ENCODE measurements at regions not wholly inside any gene's neighbourhood (a gene's known extent, or its start where the extent isn't known, plus 50 kb on each side); places are given as distances from the start of the nearest gene placed in this dataset.
"Not testable (repeated sequence)": the region's sequence is repeated elsewhere in the genome, so short reads cannot be mapped to it uniquely, and the experiment has no call there.

DNA sequence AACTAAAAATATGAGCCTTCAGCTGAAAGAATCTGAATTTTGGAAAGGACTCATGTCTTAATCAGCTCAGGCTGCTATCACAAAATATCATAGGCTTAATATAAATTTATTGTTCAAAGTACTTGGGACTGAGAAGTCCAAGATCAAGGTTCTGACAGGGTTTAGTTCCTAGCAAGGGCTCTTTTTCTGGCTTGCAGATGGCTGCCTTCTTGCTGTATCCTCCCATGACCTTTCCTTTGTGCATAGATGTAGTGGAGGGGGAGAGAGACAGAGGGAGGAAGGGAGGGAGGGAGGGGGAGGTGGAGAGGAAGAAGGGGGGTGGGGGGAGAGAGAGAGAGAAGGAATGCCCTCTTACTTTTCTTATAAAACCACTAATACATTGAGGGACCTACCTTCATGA is 306.8 kb upstream of the DDI1 start:
- DNase-seq (ENCODE audit: low read depth in 2 of 2), result no peak

DNA sequence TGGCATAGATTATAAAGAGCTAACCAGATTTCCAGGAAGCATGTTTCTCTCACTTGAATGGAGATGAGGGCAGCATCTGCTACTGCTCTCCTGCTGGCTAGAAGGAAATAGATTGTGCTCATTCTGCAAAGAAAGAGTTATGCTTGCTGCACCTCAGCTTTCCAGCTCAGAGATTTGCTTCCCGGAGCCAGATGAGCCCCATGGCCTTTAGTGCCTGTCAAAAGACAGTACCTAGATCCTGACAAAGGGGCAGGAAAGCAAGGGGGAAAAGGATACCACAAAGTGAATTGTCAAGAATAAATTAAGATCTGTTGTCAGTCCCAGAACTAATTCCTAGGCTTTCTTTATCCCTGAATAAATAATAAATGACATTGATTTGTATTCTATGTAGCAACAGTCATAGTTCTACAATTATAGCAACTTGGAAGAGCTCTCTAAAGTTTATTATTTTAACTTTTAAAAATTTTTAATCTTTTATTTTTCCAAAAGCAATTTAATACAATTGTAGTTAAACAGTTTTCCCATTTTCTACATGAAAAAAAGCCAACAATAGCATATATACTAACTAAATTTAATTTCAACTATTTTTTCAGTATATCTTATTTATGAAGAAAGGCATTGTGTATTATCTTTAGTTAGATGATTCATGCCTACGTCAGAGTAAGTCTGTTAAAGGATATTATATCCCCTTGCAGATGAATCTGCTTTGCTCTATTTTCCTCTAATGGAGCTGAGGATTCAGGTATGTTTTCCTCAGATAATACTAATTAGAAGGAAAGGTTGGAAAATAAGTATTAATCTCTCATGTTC is 306.1 kb upstream of the DDI1 start:
- DNase-seq (ENCODE audit: low read depth in 2 of 2), result peak in 1 of 2 donors; percentile 6

DNA sequence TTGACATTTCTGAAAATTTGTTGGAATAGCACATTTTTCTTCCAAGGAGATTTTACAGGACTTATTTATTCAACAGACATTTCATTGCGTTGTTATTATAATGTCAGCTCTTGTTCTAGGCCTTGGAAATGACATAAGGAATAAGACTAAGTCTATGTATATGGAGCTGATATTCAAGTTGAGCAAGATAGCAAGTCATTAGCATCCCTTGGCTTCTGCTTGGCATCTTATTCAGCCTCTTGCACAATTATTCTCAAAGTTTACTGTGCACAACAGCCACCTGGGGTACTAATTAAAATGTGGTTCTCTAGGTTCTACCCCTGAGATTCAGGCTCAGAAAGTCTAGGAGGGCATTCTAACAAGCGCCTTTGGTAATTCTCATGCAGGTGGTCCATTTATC is 304.8 kb upstream of the DDI1 start:
- no peak for DNase-seq (ENCODE audit: low read depth in 2 of 2)

DNA sequence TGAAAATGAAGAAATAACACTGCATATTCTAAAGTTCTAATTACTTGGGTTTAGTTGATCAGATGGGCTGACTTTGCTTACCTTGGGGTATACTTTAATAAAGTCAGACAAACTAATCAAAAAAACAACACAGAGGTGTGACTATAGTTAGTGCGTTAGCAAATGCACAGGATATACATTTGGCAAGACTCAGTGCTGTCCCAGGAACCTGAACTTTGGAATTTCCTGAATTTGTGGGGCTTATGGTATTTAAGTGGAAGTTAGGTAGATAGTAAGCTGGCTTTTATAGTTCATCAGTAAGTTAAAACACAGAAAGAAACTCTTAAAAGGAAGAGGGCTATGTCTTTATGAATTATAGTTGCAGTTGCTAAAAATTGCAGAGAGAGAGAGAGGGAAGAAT is 302.6 kb upstream of the DDI1 start:
- no peak for DNase-seq (ENCODE audit: low read depth in 2 of 2)

DNA sequence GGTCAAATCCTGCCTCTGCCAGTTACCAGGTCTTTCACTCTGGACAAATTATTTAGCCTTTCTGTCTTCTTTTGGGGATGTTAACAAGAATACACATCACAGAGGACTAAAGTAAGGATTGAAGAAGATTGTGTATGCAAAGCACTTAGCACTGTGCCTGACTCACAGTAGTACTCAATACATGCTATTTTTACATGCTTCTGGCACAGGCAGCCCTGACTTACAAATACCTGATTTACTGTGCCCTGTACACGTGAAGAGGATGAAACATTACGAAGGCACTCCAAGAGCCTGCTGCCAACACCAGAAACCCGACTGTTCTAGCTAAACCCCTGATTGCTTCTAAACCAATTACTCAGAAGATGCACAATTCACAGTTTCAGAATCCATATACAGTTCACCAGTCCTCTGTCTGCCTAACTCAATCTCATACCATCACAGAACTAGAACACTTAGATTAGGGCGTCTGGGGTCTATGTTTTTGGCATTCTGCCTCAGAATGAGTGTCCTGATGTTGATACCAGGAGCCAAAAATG is 300.9 kb upstream of the DDI1 start:
- DNase-seq (ENCODE audit: low read depth in 2 of 2), result no peak

DNA sequence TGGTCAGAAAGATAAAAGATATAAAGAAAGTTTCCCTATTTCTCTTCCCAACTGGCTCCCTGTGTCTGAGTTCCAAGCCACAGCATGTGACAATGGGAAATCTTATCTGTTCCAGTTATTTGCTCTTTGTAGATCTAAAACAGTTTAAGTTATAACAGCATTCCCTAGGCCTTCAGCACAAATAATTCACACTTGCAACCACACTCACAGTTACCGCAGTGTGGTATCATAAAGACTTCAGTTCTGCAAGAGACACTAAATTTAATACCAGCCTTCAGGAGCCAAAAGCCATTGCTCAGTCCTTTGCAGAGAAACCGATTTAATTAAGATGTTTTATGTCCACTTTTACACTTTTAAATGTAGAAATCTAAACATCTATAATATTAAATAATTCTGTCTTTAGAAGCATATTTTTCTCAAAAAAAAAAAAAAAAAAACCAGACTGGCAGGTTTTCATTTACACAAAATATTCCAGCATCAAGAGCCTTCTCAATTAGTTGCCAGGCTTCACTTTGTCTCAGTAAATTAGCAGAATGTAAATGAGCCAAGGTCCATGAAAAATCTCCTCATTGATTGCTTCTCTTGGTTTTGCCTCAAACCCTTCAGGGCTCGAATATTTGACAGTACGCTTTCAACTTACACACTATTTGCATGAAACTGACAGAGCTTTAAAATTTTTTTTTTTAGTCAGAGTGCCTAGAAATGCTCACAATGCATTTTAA is 300.0 kb upstream of the DDI1 start:
- no peak for DNase-seq (ENCODE audit: low read depth in 2 of 2)

DNA sequence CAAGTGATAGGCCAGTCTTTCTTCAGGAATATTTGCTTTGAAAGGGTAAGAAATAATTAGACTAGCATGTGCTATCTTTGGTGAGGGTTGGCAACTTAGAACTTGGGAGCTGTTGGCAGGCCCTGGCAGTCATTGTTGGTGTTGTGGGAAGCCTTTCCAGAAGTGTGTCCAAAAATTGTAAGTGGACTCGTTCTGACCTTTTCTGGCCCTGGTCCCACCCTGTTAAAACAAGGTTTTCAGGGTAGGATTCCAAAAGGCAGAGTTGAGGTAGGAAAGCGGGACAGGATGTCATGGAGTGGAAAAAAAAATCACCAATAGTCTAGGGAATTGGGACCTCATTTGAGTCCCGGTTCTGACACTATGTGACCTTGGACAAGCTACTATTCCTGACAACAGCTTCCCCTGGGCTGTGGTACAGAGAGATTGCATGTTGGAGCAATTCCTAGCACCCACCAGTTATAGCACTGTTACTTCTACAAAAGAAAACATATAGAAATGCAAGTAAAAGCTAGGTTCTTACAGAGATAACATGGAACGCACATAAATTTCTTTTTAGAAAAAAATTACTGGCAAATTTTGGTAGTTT is 299.3 kb upstream of the DDI1 start:
- peak in 1 of 2 donors; percentile 14 for DNase-seq (ENCODE audit: low read depth in 2 of 2)

DNA sequence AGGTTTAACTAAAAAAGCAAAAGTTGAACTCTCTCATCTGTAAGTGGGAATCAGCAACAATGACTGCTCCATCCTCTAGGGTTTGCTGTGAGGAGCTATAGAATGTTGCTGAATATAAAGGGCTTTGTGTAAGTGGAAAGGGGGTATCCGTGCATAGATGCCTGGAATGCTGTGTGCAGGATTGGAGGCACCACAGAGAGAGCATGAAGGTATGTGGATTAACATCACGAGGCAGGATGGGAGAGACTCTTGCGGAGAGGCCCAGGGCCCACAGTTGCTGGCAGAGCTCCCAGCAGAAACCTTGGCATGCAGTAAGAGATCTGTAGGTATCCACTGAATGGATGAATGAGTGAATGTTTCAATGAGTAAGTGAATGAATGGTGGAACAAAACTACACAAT is 298.7 kb upstream of the DDI1 start:
- no peak for DNase-seq (ENCODE audit: low read depth in 2 of 2)

DNA sequence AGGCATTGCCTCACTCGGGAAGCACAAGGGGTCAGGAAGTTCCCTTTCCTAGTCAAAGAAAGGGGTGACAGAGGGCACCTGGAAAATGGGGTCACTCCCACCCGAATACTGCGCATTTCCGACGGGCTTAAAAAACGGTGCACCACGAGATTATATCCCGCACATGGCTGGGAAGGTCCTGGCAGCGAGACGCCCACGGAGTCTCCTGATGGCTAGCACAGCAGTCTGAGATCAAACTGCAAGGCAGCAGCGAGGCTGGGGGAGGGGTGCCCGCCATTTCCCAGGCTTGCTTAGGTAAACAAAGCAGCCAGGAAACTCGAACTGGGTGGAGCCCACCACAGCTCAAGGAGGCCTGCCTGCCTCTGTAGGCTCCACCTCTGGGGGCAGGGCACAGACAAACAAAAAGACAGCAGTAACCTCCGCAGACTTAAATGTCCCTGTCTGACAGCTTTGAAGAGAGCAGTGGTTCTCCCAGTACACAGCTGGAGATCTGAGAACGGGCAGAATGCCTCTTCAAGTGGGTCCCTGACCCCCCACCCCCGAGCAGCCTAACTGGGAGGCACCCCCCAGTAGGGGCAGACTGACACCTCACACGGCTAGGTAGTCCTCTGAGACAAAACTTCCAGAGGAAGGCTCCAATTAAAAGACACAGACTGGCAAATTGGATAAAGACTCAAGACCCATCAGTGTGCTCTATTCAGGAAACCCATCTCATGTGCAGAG is 297.2 kb upstream of the DDI1 start:
- not testable (repeated sequence) for DNase-seq (ENCODE audit: low read depth in 2 of 2)

DNA sequence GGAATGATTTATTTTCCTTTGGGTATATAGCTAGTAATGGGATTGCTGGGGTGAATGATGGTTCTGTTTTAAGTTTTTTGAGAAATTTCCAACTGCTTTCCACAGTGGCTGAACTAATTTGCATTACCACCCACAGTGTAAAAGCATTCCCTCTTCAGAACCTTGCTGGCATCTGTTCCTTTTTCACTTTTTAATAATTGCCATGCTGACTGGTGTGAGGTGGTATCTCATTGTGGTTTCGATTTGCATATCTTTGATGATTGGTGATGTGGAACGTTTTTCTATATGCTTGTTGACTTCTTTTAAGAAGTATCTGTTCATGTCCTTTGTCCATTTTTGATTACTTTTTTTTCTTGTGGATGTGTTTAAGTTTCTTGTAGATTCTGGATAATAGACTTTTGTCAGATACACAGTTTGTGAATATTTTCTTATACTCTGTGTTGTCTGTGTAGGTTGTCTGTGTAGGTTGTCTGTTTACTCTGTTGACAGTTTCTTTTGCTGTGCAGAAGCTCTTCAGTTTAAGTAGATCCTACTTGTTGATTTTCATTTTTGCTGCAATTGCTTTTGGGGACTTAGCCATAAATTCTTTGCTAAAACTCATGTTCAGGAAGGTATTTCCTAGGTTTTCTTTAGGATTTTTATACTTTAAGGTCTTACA is 291.8 kb upstream of the DDI1 start:
- DNase-seq (ENCODE audit: low read depth in 2 of 2), result no peak

DNA sequence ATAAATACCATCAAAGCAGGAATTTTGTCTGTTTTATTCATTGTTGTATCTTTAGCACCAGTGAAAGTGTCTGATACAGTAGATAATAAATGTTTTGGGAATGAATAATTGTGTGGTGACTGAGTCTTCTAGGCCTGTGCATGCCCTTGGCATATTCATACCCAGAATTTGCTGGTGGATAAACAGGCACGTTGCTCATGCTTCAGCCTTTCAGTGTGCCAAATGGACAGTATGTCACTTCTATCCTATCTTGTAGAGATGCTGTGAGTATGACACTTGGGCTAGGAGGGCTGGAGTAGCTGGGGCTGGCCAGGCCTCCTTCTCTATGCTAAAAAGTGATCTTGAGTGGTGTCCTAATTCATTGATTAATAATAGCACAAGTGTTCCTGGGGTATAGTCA is 287.3 kb upstream of the DDI1 start:
- DNase-seq (ENCODE audit: low read depth in 2 of 2), result no peak

DNA sequence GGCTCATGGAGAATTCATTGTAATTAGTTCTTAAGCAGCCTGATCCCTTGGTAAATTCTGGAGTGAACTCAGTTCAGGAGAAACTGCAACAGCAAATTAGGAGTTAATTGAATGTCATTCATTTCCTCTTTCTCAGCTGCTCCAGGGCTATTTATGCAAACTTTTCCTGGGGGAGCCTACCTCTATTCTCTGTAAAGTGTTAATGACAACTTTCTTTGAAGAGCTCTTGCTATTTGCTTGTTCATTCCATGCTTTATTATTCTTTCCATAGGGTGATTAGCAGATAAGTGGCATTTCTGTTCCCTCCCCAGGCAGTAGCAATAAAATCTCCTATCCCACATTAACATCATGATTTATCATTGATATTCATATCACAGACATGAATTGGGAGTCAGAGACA is 267.6 kb upstream of the DDI1 start:
- no peak for DNase-seq (ENCODE audit: low read depth in 2 of 2)

DNA sequence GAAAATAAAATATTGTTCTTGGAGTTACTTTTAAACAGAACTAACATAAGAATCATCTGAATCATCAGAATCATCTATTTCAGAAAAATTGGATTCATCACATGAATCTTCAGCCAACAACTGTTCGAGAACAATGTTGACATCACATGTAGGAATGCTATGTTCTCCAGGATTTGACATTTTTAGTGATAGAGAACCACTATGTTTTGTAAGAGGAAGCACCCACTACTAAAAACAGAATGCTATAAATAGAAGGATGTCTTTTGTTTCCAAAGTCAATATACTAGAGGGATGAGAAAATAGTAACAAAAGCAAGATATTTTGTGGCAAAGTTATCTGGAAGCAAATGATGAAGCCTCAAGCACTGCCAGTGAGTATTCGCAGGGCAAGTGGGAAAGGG is 263.4 kb upstream of the DDI1 start:
- peak in 1 of 2 donors; percentile 25 for DNase-seq (ENCODE audit: low read depth in 2 of 2)

DNA sequence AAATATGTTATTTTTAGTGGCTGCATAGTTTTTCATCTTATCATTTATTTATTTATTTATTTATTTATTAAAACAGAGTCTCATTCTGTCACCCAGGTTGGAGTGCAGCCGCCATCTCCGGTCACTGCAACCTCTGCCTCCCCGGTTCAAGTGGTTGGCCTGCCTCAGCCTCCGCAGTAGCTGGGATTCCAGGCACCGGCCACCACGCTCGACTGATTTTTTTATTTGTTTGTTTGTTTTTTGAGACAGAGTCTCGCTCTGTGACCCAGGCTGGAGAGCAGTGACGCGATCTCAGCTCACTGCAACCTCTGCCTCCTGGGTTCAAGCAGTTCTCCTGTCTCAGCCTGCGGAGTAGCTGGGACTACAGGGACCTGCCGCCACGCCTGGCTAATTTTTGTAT is 262.9 kb upstream of the DDI1 start:
- DNase-seq (ENCODE audit: low read depth in 2 of 2), result no peak

DNA sequence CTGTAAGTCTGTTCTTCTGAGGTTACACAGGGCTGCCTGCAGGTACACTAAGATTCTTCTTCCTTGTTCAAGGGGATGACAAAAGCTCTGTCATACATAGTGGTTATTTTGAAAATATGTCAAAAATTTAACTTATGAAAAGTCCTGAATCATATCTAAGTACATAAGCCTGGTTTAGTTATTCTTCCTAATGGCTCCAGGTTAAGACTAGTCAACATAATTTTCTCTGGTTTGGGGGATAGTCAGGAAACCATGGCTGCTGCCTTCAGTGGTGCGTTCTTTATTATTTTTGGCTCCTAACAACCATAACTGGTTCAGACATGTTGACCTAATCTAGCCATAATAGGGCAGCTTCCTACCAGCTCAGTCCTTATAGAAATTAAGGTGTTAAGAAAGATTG is 257.4 kb upstream of the DDI1 start:
- DNase-seq (ENCODE audit: low read depth in 2 of 2), result no peak

DNA sequence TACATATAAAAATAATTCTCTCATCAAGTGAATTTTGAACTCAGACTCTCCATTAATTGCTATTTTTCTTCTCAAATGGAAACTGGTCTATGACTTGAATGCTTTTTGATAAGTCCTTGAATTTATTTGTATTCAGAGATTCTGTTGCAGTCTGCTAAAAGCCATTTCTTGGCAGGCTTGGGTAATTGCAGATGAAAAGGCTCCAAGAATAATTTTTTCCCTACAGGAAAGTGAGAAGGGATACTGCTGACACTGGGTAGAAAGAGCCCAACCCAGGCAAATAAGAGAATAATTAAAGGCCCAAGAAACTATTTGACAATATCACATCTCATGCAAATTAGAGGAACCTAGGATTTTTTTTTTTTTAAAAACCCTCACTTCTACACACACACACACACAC is 246.5 kb upstream of the DDI1 start:
- no peak for DNase-seq (ENCODE audit: low read depth in 2 of 2)

DNA sequence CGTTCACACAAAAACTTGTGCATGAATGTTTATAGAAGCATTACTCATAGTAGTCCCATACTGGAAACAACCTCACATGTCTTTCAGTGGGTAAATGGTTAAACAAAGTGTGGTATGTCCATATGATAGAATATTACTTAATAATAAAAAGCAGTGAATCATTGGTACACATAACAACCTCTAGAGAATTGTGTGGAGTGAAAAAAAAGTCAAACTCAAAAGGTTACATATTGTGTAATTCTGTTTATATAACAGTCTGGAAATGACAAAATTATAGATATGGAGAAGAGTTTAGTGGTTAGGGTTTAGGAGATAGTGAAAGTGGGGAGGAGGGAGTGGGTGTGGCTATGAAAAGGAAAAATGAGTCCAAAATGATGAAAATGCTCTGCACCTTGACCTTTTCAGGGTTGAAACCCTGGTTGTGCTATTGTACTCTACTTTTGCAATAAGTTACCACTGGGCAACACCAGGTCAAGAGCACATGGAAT is 243.4 kb upstream of the DDI1 start:
- no peak for DNase-seq (ENCODE audit: low read depth in 2 of 2)

DNA sequence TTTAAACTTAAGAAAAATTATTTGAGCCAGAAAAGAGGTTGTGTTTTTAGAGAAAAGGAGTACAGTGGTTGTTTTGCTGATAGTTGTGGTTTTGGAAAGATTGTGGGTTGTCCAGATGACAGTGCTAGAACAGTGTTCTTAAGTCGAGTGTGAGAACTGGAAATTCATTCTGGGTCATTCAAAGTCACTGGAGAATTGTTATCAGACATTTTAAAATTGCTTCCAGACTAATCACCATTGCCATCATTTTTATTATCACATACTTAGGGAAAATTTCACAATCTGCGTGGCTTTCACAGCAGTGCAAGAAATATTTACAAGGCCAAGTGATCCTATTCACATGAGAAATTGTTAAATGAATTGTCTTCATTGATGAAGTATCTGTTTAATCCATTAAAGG is 242.2 kb upstream of the DDI1 start:
- no peak for DNase-seq (ENCODE audit: low read depth in 2 of 2)

DNA sequence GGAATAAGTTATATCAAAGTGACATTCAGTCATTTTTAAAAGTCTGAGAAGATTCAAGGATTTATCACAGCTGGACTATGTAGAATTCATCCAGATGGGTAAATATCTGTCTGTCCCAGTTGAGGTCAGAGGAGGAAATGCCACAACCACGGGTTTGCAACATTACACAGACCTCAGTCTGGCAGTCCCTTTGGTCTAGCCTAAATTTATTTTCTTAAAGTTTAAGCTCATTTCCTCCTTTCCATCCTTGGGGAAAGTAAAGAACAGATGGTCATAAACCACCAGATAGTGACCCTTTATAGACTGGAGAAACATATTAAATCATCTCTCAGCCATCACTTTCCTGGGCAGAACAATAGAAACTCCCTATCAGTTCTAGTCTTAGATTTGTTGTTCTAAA is 238.4 kb upstream of the DDI1 start:
- peak in 1 of 2 donors; percentile 90 for DNase-seq (ENCODE audit: low read depth in 2 of 2)

DNA sequence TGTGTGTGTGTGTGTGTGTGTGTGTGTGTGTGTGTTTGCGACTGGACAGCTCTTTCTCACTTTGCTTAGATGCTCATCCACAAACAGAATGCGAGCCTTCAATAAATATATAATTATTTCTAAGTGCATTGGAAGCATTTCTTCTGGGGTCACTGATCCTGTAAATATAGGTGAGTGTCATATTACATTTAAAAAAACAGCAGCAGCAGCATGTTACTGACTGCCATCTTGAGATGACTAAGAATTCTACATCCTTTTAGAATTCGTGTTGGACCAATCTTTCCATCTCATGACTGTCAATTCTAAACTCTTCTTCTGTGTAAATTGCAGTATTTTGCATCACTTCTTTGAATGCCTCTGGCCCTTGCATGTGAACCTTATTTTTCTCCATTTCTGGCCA is 238.0 kb upstream of the DDI1 start:
- DNase-seq (ENCODE audit: low read depth in 2 of 2), result no peak
